GM23338 (cell line): ENCODE measurements at regions not wholly inside any gene's neighbourhood (a gene's known extent, or its start where the extent isn't known, plus 50 kb on each side); places are given as distances from the start of the nearest gene placed in this dataset.
"Not testable (repeated sequence)": the region's sequence is repeated elsewhere in the genome, so short reads cannot be mapped to it uniquely, and the experiment has no call there.

Experiments used
- ATAC-seq: fragments of 200-7000 bp; cut with Tn5 transposase; 3 replicates; pipeline ENCODE4 v1.9.1; 2020
- DNase-seq: peaks from one replicate; pipeline ENCODE4 v3.0.0-alpha.2; 2015; ENCODE audit warnings: low spot score
- H2AFZ ChIP-seq: fragments of 200-600 bp; sonication (generic); 2 replicates; pipeline ENCODE4 v1.8.0; 2016; ENCODE audit warnings: antibody characterized with exemption, mild to moderate bottlenecking, moderate library complexity
- H3F3A ChIP-seq: fragments of 200-600 bp; sonication (generic); replicated peaks from 2 replicates; pipeline ENCODE4 v1.8.0; 2017; ENCODE audit warnings: antibody characterized with exemption, mixed run types, low read depth
- H3K27ac ChIP-seq: fragments of 200-600 bp; sonication (generic); 2 replicates; pipeline ENCODE4 v1.6.1; 2016; ENCODE audit warnings: low read depth
- H3K27me3 ChIP-seq: fragments of 200-600 bp; sonication (generic); 2 replicates; pipeline ENCODE4 v1.8.0; 2016; ENCODE audit warnings: mild to moderate bottlenecking, mixed run types, moderate library complexity; ENCODE audit not compliant: insufficient read depth
- H3K36me3 ChIP-seq: fragments of 200-600 bp; sonication (generic); 2 replicates; pipeline ENCODE4 v1.8.0; 2016; ENCODE audit warnings: mild to moderate bottlenecking; ENCODE audit not compliant: insufficient read depth
- H3K4me1 ChIP-seq: fragments of 200-600 bp; sonication (generic); 2 replicates; pipeline ENCODE4 v1.8.0; 2016; ENCODE audit warnings: mild to moderate bottlenecking, moderate library complexity; ENCODE audit not compliant: insufficient read depth
- H3K4me2 ChIP-seq: fragments of 200-600 bp; sonication (generic); 2 replicates; pipeline ENCODE4 v1.7.1; 2017; ENCODE audit warnings: mixed run types
- H3K4me3 ChIP-seq: fragments of 200-600 bp; sonication (generic); 2 replicates; pipeline ENCODE4 v1.6.1; 2016; ENCODE audit warnings: mixed run types
- H3K79me2 ChIP-seq: fragments of 200-600 bp; sonication (generic); replicated peaks from 2 replicates; pipeline ENCODE4 v1.8.0; 2017; ENCODE audit warnings: mild to moderate bottlenecking; ENCODE audit not compliant: insufficient read depth
- H3K9me2 ChIP-seq: fragments of 200-600 bp; sonication (generic); 2 replicates; pipeline ENCODE4 v1.8.0; 2017; ENCODE audit not compliant: insufficient read depth
- H4K20me1 ChIP-seq: fragments of 200-600 bp; sonication (generic); replicated peaks from 2 replicates; pipeline ENCODE4 v1.8.0; 2017; ENCODE audit warnings: mild to moderate bottlenecking; ENCODE audit not compliant: insufficient read depth
- H3K27ac Mint-ChIP-seq: 2 replicates; pipeline ENCODE4 v1.8.0; 2020; ENCODE audit warnings: inconsistent platforms, mild to moderate bottlenecking, moderate library complexity, mixed read lengths
- H3K27me3 Mint-ChIP-seq: 3 replicates; pipeline ENCODE4 v1.8.0; 2022; ENCODE audit warnings: low read depth, mild to moderate bottlenecking, moderate library complexity, mixed read lengths, inconsistent platforms; ENCODE audit not compliant: insufficient read depth, poor library complexity
- H3K36me3 Mint-ChIP-seq: 3 replicates; pipeline ENCODE4 v1.8.0; 2021; ENCODE audit warnings: low read depth, mild to moderate bottlenecking, inconsistent platforms, moderate library complexity, mixed read lengths
- H3K4me1 Mint-ChIP-seq: 3 replicates; pipeline ENCODE4 v1.8.0; 2020; ENCODE audit warnings: mild to moderate bottlenecking, inconsistent platforms, mixed read lengths
- H3K4me3 Mint-ChIP-seq: 3 replicates; pipeline ENCODE4 v1.8.0; 2021; ENCODE audit warnings: moderate library complexity, mild to moderate bottlenecking, inconsistent platforms, mixed read lengths
- H3K9me3 Mint-ChIP-seq: 3 replicates; pipeline ENCODE4 v1.8.0; 2020; ENCODE audit warnings: moderate library complexity, mild to moderate bottlenecking, inconsistent platforms, mixed read lengths
- CREB1 ChIP-seq: fragments of 250-450 bp; sonication (Bioruptor Pico); IDR thresholded peaks from 2 replicates; pipeline ENCODE4 v1.5.0; 2020; ENCODE audit warnings: low read depth, mild to moderate bottlenecking, moderate library complexity
- NANOG ChIP-seq: IDR thresholded peaks from 2 replicates; pipeline ENCODE4 v1.6.1; 2016; ENCODE audit warnings: antibody characterized with exemption, borderline replicate concordance
- ZNF114 ChIP-seq: fragments of 250-450 bp; sonication (Bioruptor Pico); IDR thresholded peaks from 2 replicates; pipeline ENCODE4 v1.5.0; 2020; ENCODE audit warnings: mild to moderate bottlenecking, moderate library complexity
- TF ChIP-seq, protein P1 (sequence below), 2 experiments: fragments of 200-600 bp in 1 of 2; sonication (generic) in 1 of 2; conservative IDR thresholded peaks; 2 replicates each; pipeline versions ENCODE4 v1.5.1 to v1.6.1; 2016 to 2017; ENCODE audit warnings: antibody characterized with exemption in 2 of 2, low read depth in 2 of 2, mild to moderate bottlenecking in 2 of 2, moderate library complexity in 1 of 2
- TF ChIP-seq, protein P2 (sequence below): IDR thresholded peaks from 2 replicates; pipeline ENCODE4 v1.6.1; 2016; ENCODE audit warnings: antibody characterized with exemption

GRCh38 chr6:48597951-48598350 lies 487.0 kb upstream of the PTCHD4 start:
- Histone ChIP-seq H3K79me2 (no peaks in the 10 kb centered on the region), H3K27me3 (no peaks in the 10 kb centered on the region), H3K9me2 (no peaks in the 10 kb centered on the region), H4K20me1 (no peaks in the 10 kb centered on the region), H3K36me3 (no peaks in the 10 kb centered on the region), H3K4me1 (no peaks in the 10 kb centered on the region), H2AFZ (no peak overlapping the region), H3K4me2 (no peak overlapping the region), H3K4me3 (no peak overlapping the region), H3F3A (no peaks in the 10 kb centered on the region), H3K27ac (no peak overlapping the region)
- TF ChIP-seq, protein P1, sequence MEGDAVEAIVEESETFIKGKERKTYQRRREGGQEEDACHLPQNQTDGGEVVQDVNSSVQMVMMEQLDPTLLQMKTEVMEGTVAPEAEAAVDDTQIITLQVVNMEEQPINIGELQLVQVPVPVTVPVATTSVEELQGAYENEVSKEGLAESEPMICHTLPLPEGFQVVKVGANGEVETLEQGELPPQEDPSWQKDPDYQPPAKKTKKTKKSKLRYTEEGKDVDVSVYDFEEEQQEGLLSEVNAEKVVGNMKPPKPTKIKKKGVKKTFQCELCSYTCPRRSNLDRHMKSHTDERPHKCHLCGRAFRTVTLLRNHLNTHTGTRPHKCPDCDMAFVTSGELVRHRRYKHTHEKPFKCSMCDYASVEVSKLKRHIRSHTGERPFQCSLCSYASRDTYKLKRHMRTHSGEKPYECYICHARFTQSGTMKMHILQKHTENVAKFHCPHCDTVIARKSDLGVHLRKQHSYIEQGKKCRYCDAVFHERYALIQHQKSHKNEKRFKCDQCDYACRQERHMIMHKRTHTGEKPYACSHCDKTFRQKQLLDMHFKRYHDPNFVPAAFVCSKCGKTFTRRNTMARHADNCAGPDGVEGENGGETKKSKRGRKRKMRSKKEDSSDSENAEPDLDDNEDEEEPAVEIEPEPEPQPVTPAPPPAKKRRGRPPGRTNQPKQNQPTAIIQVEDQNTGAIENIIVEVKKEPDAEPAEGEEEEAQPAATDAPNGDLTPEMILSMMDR (conservative IDR thresholded peaks at IDR 0.05; ENCODE audit: low read depth in 2 of 2) = no peak
- TF ChIP-seq CREB1 (CRISPR knock-in tag) (no peak), NANOG (no peak)
- TF ChIP-seq, protein P2, sequence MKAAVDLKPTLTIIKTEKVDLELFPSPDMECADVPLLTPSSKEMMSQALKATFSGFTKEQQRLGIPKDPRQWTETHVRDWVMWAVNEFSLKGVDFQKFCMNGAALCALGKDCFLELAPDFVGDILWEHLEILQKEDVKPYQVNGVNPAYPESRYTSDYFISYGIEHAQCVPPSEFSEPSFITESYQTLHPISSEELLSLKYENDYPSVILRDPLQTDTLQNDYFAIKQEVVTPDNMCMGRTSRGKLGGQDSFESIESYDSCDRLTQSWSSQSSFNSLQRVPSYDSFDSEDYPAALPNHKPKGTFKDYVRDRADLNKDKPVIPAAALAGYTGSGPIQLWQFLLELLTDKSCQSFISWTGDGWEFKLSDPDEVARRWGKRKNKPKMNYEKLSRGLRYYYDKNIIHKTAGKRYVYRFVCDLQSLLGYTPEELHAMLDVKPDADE = no peak
- H3K27ac Mint-ChIP-seq = no peak overlapping the region
- no peak for ATAC-seq
- H3K4me1 Mint-ChIP-seq = no peaks in the 10 kb centered on the region
- DNase-seq = no peak
- H3K36me3 Mint-ChIP-seq = no peaks in the 10 kb centered on the region
- H3K27me3 Mint-ChIP-seq = peaks cover under 1% of the 10 kb centered on the region
- no peak overlapping the region for H3K4me3 Mint-ChIP-seq
- 0 out of 3 replicates have a peak, but pooled peaks cover under 1% of the 10 kb centered on the region for H3K9me3 Mint-ChIP-seq

DNA sequence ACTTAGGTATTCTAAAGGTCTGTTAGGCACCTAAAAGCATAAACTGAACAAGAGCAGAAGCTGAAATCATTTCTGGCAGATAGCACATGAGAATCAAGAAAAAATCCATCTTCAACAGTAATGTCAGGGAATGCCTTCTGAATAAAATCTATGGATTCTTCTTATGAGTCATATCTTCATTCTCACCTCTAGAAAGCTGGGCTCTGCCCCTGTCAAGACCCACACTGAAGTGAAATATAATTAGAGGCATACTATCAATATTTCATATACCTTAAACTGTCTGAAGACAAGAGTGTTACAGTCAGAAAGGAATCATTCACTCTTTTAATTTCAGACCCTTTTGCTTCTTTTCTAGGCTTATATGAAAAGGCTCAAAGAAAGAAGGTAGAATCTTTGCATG lies 485.8 kb upstream of the PTCHD4 start:
- H3K36me3 Mint-ChIP-seq = no peaks in the 10 kb centered on the region
- Histone ChIP-seq H3K9me2 (no peaks in the 10 kb centered on the region), H2AFZ (no peak overlapping the region), H3K4me1 (no peaks in the 10 kb centered on the region), H3F3A (no peaks in the 10 kb centered on the region), H3K27me3 (no peaks in the 10 kb centered on the region), H3K79me2 (no peaks in the 10 kb centered on the region), H3K27ac (no peak overlapping the region), H3K4me3 (no peak overlapping the region), H4K20me1 (no peaks in the 10 kb centered on the region), H3K36me3 (no peaks in the 10 kb centered on the region), H3K4me2 (no peak overlapping the region)
- no peak for TF ChIP-seq ZNF114 (CRISPR knock-in tag)
- H3K9me3 Mint-ChIP-seq = peaks cover 4% of the 10 kb centered on the region; the same call in 1 of the 3 replicates
- no peak overlapping the region for H3K4me3 Mint-ChIP-seq
- DNase-seq (no peak), ATAC-seq (no peak)
- no peaks in the 10 kb centered on the region for H3K4me1 Mint-ChIP-seq
- H3K27ac Mint-ChIP-seq = no peak overlapping the region
- H3K27me3 Mint-ChIP-seq = no peaks in the 10 kb centered on the region

- H3K9me2 ChIP-seq, H2AFZ ChIP-seq, H3K27me3 ChIP-seq, H3F3A ChIP-seq, H3K4me1 ChIP-seq, H3K27ac ChIP-seq, H3K27ac Mint-ChIP-seq, H3K36me3 Mint-ChIP-seq, ATAC-seq, H3K4me1 Mint-ChIP-seq, H3K4me3 ChIP-seq, H3K79me2 ChIP-seq, H3K36me3 ChIP-seq, H3K4me3 Mint-ChIP-seq, H3K27me3 Mint-ChIP-seq, H3K4me2 ChIP-seq, H4K20me1 ChIP-seq, DNase-seq: not testable (repeated sequence)
- H3K9me3 Mint-ChIP-seq = peaks cover 11% of the 10 kb centered on the region; the same call in 2 of the 3 replicates
Observed at GRCh38 chr6:48591158-48591557, 480.2 kb upstream of the PTCHD4 start.
